Kidney (tissue), 13 donors: ENCODE measurements at regions not wholly inside any gene's neighbourhood (a gene's known extent, or its start where the extent isn't known, plus 50 kb on each side); places are given as distances from the start of the nearest gene placed in this dataset.

Experiments
- DNase-seq, 5 donors: peaks; one replicate each; pipeline ENCODE4 v3.0.0-alpha.2; 2013 to 2020
- FAIRE-seq: peaks from 2 replicates; lab custom pipeline; 2012; peaks lifted over from hg19 to GRCh38; lab: Jason Lieb, UNC
- H3K27ac ChIP-seq, 2 donors: one replicate each; pipeline ENCODE4 v1.7.0; 2013; ENCODE audit warnings: low read depth in 2 of 2, low read length in 2 of 2, inconsistent platforms in 1 of 2
- H3K27me3 ChIP-seq: one replicate; pipeline ENCODE4 v1.7.1; 2013; ENCODE audit warnings: low read length, inconsistent platforms; ENCODE audit not compliant: control insufficient read depth, insufficient read depth
- H3K36me3 ChIP-seq, 3 donors: one replicate each; pipeline versions ENCODE4 v1.7.0 to v1.7.1; 2013; ENCODE audit warnings: low read length in 3 of 3, control low read depth in 1 of 3, inconsistent platforms in 1 of 3; ENCODE audit not compliant: insufficient read depth in 3 of 3, control insufficient read depth in 2 of 3
- H3K4me1 ChIP-seq, 3 donors: one replicate each; pipeline versions ENCODE4 v1.7.0 to v1.7.1; 2013; ENCODE audit warnings: low read length in 3 of 3, inconsistent platforms in 1 of 3, low read depth in 1 of 3; ENCODE audit not compliant: control insufficient read depth in 2 of 3, insufficient read depth in 2 of 3
- H3K4me3 ChIP-seq, 3 donors: one replicate each; pipeline versions ENCODE4 v1.7.0 to v1.8.1; 2013; ENCODE audit warnings: low read length in 3 of 3, control low read depth in 1 of 3, inconsistent platforms in 1 of 3
- H3K9ac ChIP-seq, 3 donors: one replicate each; pipeline versions ENCODE4 v1.7.0 to v1.7.1; 2013; ENCODE audit warnings: low read length in 3 of 3, control low read depth in 1 of 3, inconsistent platforms in 1 of 3
- H3K9me3 ChIP-seq, 3 donors: one replicate each; pipeline versions ENCODE4 v1.7.0 to v1.7.1; 2013; ENCODE audit warnings: low read length in 3 of 3, control low read depth in 1 of 3, inconsistent platforms in 1 of 3; ENCODE audit not compliant: control insufficient read depth in 2 of 3, insufficient read depth in 1 of 3
- intact Hi-C: fragments of 100-400 bp; cut with DNase I; formaldehyde crosslinking; loops from one replicate; pipeline ENCODE4 v1.11.1; 2022
- TF ChIP-seq, protein P1 (sequence below): IDR thresholded peaks from 3 replicates; pipeline ENCODE4 v1.5.1; 2012; ENCODE audit warnings: mild to moderate bottlenecking, moderate library complexity, borderline replicate concordance; ENCODE audit not compliant: insufficient read depth; ENCODE audit errors: extremely low read depth
- donor health status: control.
- donor health status: control.
- donor health status: control.
- donor health status: control.
- donor health status: control.
- donor health status: DM: yes; HTN: yes; CAD: no.
- donor health status: Normal renal cell carcinoma (clear cell type).

DNA sequence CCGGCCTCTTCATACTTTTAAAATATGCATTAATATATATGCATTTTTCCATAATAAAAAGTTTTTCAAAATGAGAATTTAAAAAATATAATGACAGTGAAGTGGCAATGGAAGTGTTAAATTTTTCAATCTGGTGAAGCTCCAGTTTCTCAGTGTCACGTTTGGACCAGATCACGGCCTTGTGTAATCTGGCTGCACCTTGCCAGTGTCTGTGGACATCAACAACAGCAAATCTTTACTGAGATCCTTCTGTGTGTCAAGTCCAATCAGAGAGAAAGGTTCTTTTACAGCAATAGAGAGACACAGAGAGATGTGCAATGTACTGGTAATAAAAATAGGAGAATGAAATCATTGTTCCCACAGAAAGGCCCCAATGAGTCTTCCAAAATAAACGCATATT lies 49.8 kb upstream of the PAK1 start:
- no peak for DNase-seq
- intact Hi-C loops, result no loop called here
- H3K27ac ChIP-seq, result no peak overlapping the region
- no peaks in the 10 kb centered on the region for H3K9me3 ChIP-seq
- H3K4me1 ChIP-seq, result no peaks in the 10 kb centered on the region
- no peak overlapping the region for H3K4me3 ChIP-seq
- no peak for FAIRE-seq
- H3K27me3 ChIP-seq, result no peaks in the 10 kb centered on the region
- TF ChIP-seq, protein P1, sequence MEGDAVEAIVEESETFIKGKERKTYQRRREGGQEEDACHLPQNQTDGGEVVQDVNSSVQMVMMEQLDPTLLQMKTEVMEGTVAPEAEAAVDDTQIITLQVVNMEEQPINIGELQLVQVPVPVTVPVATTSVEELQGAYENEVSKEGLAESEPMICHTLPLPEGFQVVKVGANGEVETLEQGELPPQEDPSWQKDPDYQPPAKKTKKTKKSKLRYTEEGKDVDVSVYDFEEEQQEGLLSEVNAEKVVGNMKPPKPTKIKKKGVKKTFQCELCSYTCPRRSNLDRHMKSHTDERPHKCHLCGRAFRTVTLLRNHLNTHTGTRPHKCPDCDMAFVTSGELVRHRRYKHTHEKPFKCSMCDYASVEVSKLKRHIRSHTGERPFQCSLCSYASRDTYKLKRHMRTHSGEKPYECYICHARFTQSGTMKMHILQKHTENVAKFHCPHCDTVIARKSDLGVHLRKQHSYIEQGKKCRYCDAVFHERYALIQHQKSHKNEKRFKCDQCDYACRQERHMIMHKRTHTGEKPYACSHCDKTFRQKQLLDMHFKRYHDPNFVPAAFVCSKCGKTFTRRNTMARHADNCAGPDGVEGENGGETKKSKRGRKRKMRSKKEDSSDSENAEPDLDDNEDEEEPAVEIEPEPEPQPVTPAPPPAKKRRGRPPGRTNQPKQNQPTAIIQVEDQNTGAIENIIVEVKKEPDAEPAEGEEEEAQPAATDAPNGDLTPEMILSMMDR, result no peak
- H3K36me3 ChIP-seq, result no peaks in the 10 kb centered on the region
- H3K9ac ChIP-seq, result no peak overlapping the region
